ENCODE measurements at regions not wholly inside any gene's neighbourhood (a gene's known extent, or its start where the extent isn't known, plus 50 kb on each side); places are given as distances from the start of the nearest gene placed in this dataset.

GRCh38 chr14:56367416-56367815 is 212.2 kb upstream of the TMEM260 start:
- TF ChIP-seq EZH2 (IDR thresholded peaks at IDR 0.05; ENCODE audit: low read length, missing control alignments) (no peak), CTCF (conservative IDR thresholded peaks at IDR 0.05 in 1 of 2, IDR thresholded peaks at IDR 0.05 in 1 of 2; ENCODE audit: low read depth in 1 of 2, low read length in 2 of 2) (no peak)
- Histone ChIP-seq H3K4me1 (ENCODE audit: control insufficient read depth, extremely low read depth, insufficient read depth, low read length) (no peaks in the 10 kb centered on the region), H3K27ac (ENCODE audit: insufficient read depth, low read length) (no peak overlapping the region), H3K9ac (ENCODE audit: insufficient read depth, low read length) (no peak overlapping the region), H2AFZ (ENCODE audit: low read length) (no peak overlapping the region), H3K4me3 (replicated peaks in 1 of 4; ENCODE audit: control extremely low read depth in 1 of 4, insufficient read depth in 1 of 4, low read depth in 3 of 4, low read length in 4 of 4) (no peak overlapping the region), H3K4me2 (ENCODE audit: extremely low read depth, insufficient read depth, low read length) (no peak overlapping the region), H3K36me3 (ENCODE audit: control insufficient read depth, insufficient read depth, low read length) (no peaks in the 10 kb centered on the region), H4K20me1 (ENCODE audit: control insufficient read depth, extremely low read depth, insufficient read depth, low read length) (no peaks in the 10 kb centered on the region), H3K9me3 (ENCODE audit: control insufficient read depth, insufficient read depth, low read depth, low read length) (no peaks in the 10 kb centered on the region), H3K79me2 (ENCODE audit: control insufficient read depth, insufficient read depth, low read length) (no peaks in the 10 kb centered on the region), H3K27me3 (ENCODE audit: control insufficient read depth, insufficient read depth, low read length) (no peaks in the 10 kb centered on the region)
- DNase-seq (ENCODE audit: low read depth in 2 of 2): no peak

GRCh38 chr14:56371737-56372136 is 207.9 kb upstream of the TMEM260 start:
- no peak for DNase-seq (ENCODE audit: low read depth in 2 of 2)
- no peaks in the 10 kb centered on the region for H3K27me3 ChIP-seq (ENCODE audit: control insufficient read depth, insufficient read depth, low read length)
- no peak overlapping the region for H3K9ac ChIP-seq (ENCODE audit: insufficient read depth, low read length)
- H3K9me3 ChIP-seq (ENCODE audit: control insufficient read depth, insufficient read depth, low read depth, low read length): no peaks in the 10 kb centered on the region
- no peaks in the 10 kb centered on the region for H4K20me1 ChIP-seq (ENCODE audit: control insufficient read depth, extremely low read depth, insufficient read depth, low read length)
- no peaks in the 10 kb centered on the region for H3K36me3 ChIP-seq (ENCODE audit: control insufficient read depth, insufficient read depth, low read length)
- no peaks in the 10 kb centered on the region for H3K4me1 ChIP-seq (ENCODE audit: control insufficient read depth, extremely low read depth, insufficient read depth, low read length)
- H3K4me3 ChIP-seq (replicated peaks in 1 of 4; ENCODE audit: control extremely low read depth in 1 of 4, insufficient read depth in 1 of 4, low read depth in 3 of 4, low read length in 4 of 4): no peak overlapping the region
- no peak for TF ChIP-seq CTCF (conservative IDR thresholded peaks at IDR 0.05 in 1 of 2, IDR thresholded peaks at IDR 0.05 in 1 of 2; ENCODE audit: low read depth in 1 of 2, low read length in 2 of 2)
- no peak overlapping the region for H2AFZ ChIP-seq (ENCODE audit: low read length)
- no peak overlapping the region for H3K4me2 ChIP-seq (ENCODE audit: extremely low read depth, insufficient read depth, low read length)
- no peak overlapping the region for H3K27ac ChIP-seq (ENCODE audit: insufficient read depth, low read length)
- H3K79me2 ChIP-seq (ENCODE audit: control insufficient read depth, insufficient read depth, low read length): no peaks in the 10 kb centered on the region

GRCh38 chr14:56374421-56374820 is 205.2 kb upstream of the TMEM260 start:
- Histone ChIP-seq H3K9me3 (ENCODE audit: control insufficient read depth, insufficient read depth, low read depth, low read length) (no peaks in the 10 kb centered on the region), H3K27ac (ENCODE audit: insufficient read depth, low read length) (no peak overlapping the region), H3K79me2 (ENCODE audit: control insufficient read depth, insufficient read depth, low read length) (no peaks in the 10 kb centered on the region), H3K36me3 (ENCODE audit: control insufficient read depth, insufficient read depth, low read length) (no peaks in the 10 kb centered on the region), H4K20me1 (ENCODE audit: control insufficient read depth, extremely low read depth, insufficient read depth, low read length) (no peaks in the 10 kb centered on the region), H3K27me3 (ENCODE audit: control insufficient read depth, insufficient read depth, low read length) (no peaks in the 10 kb centered on the region), H2AFZ (ENCODE audit: low read length) (no peak overlapping the region), H3K4me1 (ENCODE audit: control insufficient read depth, extremely low read depth, insufficient read depth, low read length) (peaks cover 6% of the 10 kb centered on the region), H3K4me3 (replicated peaks in 1 of 4; ENCODE audit: control extremely low read depth in 1 of 4, insufficient read depth in 1 of 4, low read depth in 3 of 4, low read length in 4 of 4) (no peak overlapping the region), H3K4me2 (ENCODE audit: extremely low read depth, insufficient read depth, low read length) (no peak overlapping the region), H3K9ac (ENCODE audit: insufficient read depth, low read length) (no peak overlapping the region)
- TF ChIP-seq EZH2 (IDR thresholded peaks at IDR 0.05; ENCODE audit: low read length, missing control alignments) (no peak), CTCF (conservative IDR thresholded peaks at IDR 0.05 in 1 of 2, IDR thresholded peaks at IDR 0.05 in 1 of 2; ENCODE audit: low read depth in 1 of 2, low read length in 2 of 2) (no peak)
- DNase-seq (ENCODE audit: low read depth in 2 of 2): no peak
